GM18907 (cell line): ENCODE measurements at regions not wholly inside any gene's neighbourhood (a gene's known extent, or its start where the extent isn't known, plus 50 kb on each side); places are given as distances from the start of the nearest gene placed in this dataset.

Source experiments
- ATAC-seq: cut with Tn5 transposase; IDR thresholded peaks from one replicate; pipeline ENCODE4 v1.9.1; 2021; ENCODE audit warnings: mild to moderate bottlenecking, moderate library complexity; ENCODE audit not compliant: unreplicated experiment

DNA sequence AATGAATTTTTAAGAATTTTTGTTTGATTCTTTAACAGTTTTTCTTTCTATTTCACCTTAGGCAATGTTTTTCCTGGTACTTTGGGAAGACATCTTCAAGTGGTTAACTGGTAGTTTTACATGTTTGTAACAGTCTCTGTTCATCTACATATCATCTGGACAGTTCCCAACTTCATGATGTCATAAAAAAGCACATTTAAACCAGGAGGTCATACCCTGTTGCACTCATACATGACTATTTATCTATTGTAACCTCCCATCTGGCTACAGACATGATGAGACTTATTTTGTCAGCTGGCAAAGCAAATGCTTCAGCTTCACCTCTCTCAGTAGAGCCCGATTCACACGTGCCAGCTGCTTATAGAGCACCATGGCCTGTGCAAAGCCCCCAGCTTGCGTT lies 99.8 kb upstream of the YPEL5 start:
- ATAC-seq = no peak

DNA sequence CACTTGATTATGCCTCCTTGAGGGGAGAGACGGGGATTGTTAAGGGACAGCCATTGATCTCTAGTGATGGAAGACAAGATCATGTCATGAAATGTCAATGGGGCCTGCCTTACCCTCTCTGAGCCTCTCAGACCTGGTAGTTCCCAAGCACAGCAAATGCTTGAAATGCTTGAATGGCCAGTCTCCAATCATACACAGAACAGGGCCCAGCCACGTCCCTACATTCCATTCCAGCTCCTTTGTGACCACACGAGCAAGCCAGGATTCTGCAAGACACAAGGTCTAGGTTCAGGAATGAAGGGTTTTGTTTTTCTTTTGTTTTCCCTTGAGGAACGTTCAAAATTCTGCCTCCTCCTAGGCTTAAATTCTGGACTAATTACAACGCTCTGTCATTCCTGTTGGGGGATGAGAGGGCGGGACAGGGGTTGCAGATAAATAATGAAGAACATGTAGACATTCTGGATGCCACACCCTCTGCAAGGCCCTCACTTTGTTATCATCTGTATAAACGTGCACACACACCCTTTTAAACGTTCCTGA lies 98.1 kb upstream of the YPEL5 start:
- no peak for ATAC-seq

DNA sequence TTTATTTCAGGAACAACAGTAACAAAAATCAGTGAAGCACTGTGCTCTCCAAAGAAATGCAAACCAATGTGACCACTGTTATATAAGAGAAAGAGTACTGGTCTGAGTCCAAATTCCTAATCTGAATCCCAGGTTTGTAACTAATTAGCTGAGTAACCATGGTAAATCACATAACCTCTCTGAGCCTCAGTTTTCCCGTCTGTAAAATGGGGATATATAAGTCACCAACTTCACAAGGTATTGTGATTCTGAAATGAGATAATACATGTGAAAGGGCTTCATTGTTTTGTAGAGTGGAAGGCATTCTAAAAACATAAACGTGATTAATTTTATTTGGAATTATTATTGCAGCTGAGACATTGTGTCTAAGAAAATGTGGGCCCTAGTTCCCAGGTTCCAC lies 91.3 kb upstream of the YPEL5 start:
- no peak for ATAC-seq

DNA sequence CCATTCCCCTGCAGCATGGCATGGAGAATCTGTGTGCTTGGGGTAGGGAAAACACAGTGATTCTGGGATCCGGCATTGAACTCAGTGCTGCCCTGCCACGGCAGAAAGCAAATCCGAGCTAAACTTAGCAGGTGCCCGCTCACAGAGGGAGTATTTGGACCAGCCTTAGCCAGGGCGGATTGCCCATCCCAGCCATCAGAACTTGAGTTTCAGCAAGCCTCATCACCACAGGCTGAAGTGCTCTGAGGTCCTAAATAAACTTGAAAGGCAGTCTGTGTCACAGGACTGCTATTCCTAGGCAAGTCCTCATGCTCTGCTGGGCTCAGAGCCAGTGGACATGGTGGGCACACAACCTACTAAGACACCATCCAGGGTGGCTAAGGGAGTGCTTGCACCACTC lies 86.2 kb upstream of the YPEL5 start:
- ATAC-seq = no peak

DNA sequence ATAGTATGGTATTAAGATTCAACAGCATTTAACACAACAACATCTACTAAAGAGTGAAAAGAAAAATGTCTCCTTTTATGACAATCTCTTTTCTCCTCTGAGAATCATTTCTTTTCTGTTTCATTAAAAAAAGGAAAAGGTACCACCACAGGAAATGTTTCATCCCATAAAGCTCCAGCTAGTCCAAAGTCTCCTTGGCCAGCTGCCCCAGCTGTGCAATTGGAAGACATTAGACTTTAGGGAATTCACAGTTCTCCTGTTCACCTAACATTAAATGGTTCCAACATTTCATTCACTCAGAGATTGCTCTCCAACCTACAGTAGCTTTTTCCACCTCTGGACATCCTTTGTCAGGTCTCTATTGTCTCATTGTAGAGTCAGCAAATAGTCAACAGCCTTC lies 78.7 kb upstream of the YPEL5 start:
- ATAC-seq = no peak

DNA sequence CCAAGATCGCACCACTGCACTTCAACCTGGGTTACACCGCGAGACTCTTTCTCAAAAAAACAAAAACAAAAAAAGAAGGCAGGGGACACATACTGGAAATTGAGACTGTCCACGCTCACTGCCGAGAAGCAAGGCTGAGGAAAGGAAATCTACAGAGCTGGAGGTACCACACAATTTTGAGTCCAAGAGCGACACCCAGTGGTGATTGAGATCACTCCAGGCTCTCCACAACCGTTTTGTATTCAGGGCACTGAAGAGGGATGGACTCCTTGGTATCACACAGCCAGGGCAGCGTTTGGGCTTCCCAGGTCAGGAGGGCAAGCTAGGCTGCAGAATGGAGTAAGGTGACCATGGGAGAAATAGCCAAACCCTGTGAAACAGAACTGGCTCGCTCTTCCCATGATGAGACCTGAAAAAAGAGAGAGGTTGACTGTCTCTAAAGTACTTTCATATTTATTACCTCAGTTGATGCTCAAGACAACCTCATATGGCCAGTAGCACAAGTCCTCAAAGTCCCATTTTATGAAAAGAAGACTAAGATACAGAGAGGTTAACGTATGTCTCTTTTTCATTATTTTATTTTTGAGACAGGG lies 74.5 kb upstream of the YPEL5 start:
- ATAC-seq = no peak

DNA sequence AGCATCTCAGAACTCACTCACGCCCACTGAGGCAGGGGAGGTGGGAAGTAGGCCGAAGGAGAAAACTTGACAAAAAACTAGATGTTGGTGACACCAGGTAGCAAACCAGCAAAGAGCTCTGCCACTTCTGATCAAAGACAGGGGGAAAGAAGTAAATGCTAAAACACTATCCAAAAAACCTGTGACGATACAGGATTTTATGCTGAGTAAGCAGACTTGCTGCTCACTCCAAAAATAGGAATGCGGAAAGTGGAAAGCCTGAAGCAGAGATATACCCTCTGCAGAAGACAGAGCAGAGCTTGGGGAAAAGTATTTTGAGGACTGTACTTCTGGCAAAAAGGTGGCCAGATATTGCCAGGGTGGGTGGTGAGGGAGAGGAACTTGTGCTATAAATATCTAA lies 73.3 kb upstream of the YPEL5 start:
- ATAC-seq = no peak

DNA sequence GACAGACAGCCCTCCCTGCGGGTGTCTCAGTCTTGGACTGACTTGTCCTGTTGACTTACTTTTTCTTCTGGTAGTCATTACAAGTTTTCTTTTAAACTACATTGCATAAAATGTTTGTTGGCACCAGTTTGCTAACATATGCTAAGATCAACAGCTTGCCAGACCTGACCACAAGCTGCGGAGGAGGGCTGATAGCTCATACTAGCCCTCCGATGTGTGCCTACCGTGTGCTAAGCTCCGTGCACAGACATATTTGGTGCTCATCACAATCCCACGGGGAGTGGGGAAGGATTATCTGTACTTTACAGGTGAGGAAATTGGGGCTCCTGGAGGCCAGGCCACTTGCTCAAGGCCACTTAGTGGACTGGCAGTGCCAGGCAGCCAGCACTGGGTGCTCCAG lies 72.8 kb upstream of the YPEL5 start:
- no peak for ATAC-seq

DNA sequence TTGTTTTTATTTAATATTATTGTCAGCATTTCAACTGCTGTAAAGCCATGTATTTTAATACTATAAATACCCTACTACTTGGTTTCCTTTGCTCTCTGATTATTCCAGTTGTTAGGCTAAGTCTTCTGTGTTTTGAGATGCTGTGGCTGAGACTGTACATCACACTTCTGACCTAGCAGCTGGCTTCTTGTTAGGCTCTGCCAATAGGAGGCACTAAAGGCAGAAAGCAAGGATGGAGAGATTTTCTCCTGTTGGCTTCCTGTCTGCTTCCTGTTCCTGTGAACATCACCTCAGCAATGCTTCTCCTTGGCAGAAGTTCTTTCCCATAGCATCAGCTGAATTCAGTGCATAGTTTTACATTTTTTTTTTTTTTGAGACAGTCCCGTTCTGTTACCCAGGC lies 68.3 kb upstream of the YPEL5 start:
- no peak for ATAC-seq

DNA sequence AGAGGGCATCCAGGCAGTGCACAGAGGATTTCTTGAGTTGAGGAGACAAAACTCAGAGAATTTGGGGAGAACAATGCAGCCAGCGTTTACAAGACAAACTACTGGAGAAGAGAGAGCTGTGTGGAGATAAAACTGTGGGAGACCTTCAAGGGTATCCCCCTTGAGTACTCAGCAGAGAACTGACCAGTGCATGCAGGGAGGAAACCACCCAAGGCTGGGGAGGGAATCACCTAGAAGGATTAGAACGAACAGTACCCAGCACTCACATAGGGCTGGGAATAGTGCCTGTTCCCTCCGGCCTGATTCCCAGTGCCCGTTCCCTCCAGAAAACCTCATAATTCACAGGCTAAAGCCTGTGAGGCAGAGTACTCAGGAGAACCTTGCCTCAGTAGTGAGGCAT lies 61.9 kb upstream of the YPEL5 start:
- ATAC-seq = no peak

DNA sequence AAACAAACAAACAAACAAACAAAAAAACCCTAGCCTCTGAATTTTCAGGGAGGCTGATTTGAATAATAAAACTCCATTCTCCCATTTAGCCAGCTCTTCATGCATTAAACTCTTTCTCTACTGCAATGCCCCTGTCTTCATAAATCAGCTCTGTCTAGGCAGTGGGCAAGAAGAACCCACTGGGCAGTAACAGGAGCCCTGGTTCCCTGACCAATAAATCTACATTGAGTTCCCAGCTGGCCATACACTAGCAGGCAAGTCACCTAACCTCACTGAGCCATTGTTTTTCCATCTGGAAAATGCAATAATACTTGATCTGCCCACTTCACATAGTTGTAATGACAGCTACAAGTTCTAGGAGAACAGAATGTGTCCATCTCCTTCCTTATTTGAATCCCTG lies 57.6 kb upstream of the YPEL5 start:
- no peak for ATAC-seq

DNA sequence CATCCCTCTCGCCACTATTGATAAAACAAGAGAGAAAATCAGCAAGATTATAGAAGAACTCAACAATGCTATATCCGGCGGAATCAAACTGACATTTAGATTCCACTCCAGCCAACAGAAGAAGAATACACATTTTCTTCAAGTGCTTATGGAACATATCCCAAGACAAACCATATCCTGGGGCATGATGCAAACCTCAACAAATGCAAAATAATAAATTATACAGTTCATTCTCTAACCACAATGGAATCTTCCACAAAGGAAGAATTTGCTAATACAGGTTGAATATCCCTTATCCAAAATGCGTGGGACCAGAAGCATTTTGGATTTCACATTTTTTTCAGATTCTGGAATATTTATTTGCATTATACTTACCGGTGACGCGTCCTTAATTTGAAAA lies 51.4 kb upstream of the YPEL5 start:
- ATAC-seq = no peak

DNA sequence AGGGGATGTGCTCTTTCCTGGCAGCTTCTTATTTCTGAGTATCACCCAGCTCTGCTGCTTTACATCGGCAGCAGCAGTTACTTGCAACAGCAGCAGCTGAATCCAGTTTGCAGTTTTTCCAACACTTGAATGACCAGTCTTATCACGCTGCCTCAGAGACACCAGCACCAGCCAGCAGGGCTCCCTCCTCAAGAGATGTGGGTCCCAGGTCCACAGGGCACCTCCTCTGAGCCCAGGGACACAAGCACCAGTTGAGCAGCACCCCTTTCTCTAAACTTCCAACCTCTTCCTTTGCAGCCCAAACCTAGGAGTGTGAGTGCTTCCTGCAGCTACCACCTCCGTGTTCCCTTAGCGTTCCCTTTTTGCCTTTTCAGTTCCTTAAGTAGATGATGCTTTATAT lies 50.4 kb upstream of the YPEL5 start:
- ATAC-seq = no peak
